Cardiac muscle cell (in vitro differentiated cells and primary cell): ENCODE measurements at regions not wholly inside any gene's neighbourhood (a gene's known extent, or its start where the extent isn't known, plus 50 kb on each side); places are given as distances from the start of the nearest gene placed in this dataset.
"Not testable (repeated sequence)": the region's sequence is repeated elsewhere in the genome, so short reads cannot be mapped to it uniquely, and the experiment has no call there.

Experiments
- DNase-seq, 2 donors: peaks; one replicate each; pipeline versions ENCODE4 v3.0.0 to v3.0.0-alpha.2; 2010 to 2017; ENCODE audit warnings: low read depth in 1 of 2, low spot score in 1 of 2
- H3K27ac ChIP-seq: fragments of 200-600 bp; sonication (generic); 2 replicates; pipeline ENCODE4 v1.5.1; 2016
- H3K27me3 ChIP-seq: fragments of 200-600 bp; sonication (generic); 2 replicates; pipeline ENCODE4 v1.6.0; 2016; ENCODE audit warnings: control low read depth
- H3K36me3 ChIP-seq: fragments of 200-600 bp; sonication (generic); 2 replicates; pipeline ENCODE4 v1.5.1; 2016; ENCODE audit warnings: control low read depth
- H3K4me1 ChIP-seq: fragments of 200-600 bp; sonication (generic); 2 replicates; pipeline ENCODE4 v1.8.1; 2017; ENCODE audit warnings: low read depth, mild to moderate bottlenecking, mixed run types
- H3K4me3 ChIP-seq: fragments of 200-600 bp; sonication (generic); 2 replicates; pipeline ENCODE4 v1.5.1; 2016; ENCODE audit warnings: mild to moderate bottlenecking
- H3K9me3 ChIP-seq: fragments of 200-600 bp; sonication (generic); 2 replicates; pipeline ENCODE4 v1.5.1; 2017; ENCODE audit warnings: low read depth, mild to moderate bottlenecking, control low read depth
- CTCF ChIP-seq: IDR thresholded peaks from 2 replicates; pipeline ENCODE4 v1.5.1; 2012; ENCODE audit warnings: low read depth, mild to moderate bottlenecking, low read length

DNA sequence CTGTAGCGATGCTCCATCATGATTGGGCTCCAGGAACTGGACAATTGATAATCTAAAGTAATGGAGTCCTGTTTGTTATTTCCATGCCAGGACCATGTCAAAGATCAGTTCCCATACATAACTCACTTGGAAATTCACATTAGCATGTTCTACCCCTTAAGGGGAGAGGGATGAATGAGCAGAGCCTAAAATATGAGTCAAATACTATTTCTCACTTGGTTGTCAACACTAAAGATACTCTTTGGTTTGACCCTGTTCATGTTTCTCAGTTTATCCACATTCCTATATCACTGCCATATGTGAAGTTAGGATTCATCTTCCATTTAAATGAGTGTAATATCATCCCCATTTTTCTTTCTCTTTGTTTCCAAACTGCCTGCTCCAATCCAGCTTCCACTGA is 321.6 kb upstream of the PAPPA start:
- no peaks in the 10 kb centered on the region for H3K27me3 ChIP-seq
- no peak overlapping the region for H3K27ac ChIP-seq
- no peaks in the 10 kb centered on the region for H3K4me1 ChIP-seq
- H3K4me3 ChIP-seq: no peak overlapping the region
- H3K9me3 ChIP-seq: no peaks in the 10 kb centered on the region
- H3K36me3 ChIP-seq: no peaks in the 10 kb centered on the region
- no peak for TF ChIP-seq CTCF
- DNase-seq: no peak

GRCh38 chr9:115837618-115838017 is 316.0 kb upstream of the PAPPA start:
- no peaks in the 10 kb centered on the region for H3K4me1 ChIP-seq
- no peaks in the 10 kb centered on the region for H3K27me3 ChIP-seq
- H3K27ac ChIP-seq: no peak overlapping the region
- no peak overlapping the region for H3K4me3 ChIP-seq
- no peaks in the 10 kb centered on the region for H3K36me3 ChIP-seq
- no peak for TF ChIP-seq CTCF
- no peaks in the 10 kb centered on the region for H3K9me3 ChIP-seq
- no peak for DNase-seq

- DNase-seq: no peak
- H3K27ac ChIP-seq: no peak overlapping the region
- no peaks in the 10 kb centered on the region for H3K4me1 ChIP-seq
- no peak for TF ChIP-seq CTCF
- H3K4me3 ChIP-seq: no peak overlapping the region
- H3K27me3 ChIP-seq: no peaks in the 10 kb centered on the region
- H3K36me3 ChIP-seq: no peaks in the 10 kb centered on the region
- H3K9me3 ChIP-seq: no peaks in the 10 kb centered on the region
These were observed 315.2 kb upstream of the PAPPA start for GRCh38 chr9:115838417-115838816.

GRCh38 chr9:115844433-115844832 is 309.2 kb upstream of the PAPPA start:
- not testable (repeated sequence) for H3K36me3 ChIP-seq, H3K4me1 ChIP-seq, H3K4me3 ChIP-seq, H3K27ac ChIP-seq, H3K9me3 ChIP-seq, H3K27me3 ChIP-seq, DNase-seq

GRCh38 chr9:115845648-115846312 is 307.8 kb upstream of the PAPPA start:
- TF ChIP-seq CTCF: no peak
- Histone ChIP-seq H3K27me3 (no peaks in the 10 kb centered on the region), H3K4me3 (no peak overlapping the region), H3K27ac (no peak overlapping the region), H3K4me1 (no peaks in the 10 kb centered on the region), H3K9me3 (no peaks in the 10 kb centered on the region), H3K36me3 (no peaks in the 10 kb centered on the region)
- peak in 1 of 2 donors; percentile 9 for DNase-seq

DNA sequence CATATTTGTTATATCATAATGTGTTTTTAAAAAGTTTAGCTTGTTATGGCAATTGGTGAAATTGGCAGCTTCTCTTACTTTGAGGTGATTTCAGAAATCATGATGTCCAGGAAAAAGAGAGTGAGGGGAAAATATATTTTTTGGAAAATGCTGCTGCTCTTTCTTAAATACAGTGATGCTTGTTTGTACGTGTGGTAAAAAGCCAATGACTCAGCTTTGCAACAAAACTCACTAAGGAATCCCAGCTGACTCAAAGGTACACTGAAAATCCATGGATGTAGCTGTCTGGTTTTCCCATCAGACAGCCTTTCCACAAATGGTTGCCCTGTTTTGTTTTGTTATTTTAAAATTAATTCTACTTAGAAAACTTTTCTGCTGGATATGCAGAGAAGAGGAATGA is 306.4 kb upstream of the PAPPA start:
- Histone ChIP-seq H3K27me3 (no peaks in the 10 kb centered on the region), H3K4me3 (no peak overlapping the region), H3K4me1 (no peaks in the 10 kb centered on the region), H3K36me3 (no peaks in the 10 kb centered on the region), H3K27ac (no peak overlapping the region), H3K9me3 (no peaks in the 10 kb centered on the region)
- no peak for TF ChIP-seq CTCF
- DNase-seq: peak in 1 of 2 donors; percentile 46
